Stomach (tissue), 4 donors: ENCODE measurements at regions not wholly inside any gene's neighbourhood (a gene's known extent, or its start where the extent isn't known, plus 50 kb on each side); places are given as distances from the start of the nearest gene placed in this dataset.

Source experiments
- POLR2A ChIP-seq, 4 donors: fragments of 450-650 bp; IDR thresholded peaks; one replicate each; pipeline ENCODE4 v1.6.1; 2016; ENCODE audit warnings: antibody characterized with exemption in 4 of 4, control low read depth in 2 of 4, mild to moderate bottlenecking in 1 of 4, moderate library complexity in 1 of 4
- TF ChIP-seq, protein P1 (sequence below), 7 experiments: fragments of 450-650 bp in 4 of 7; fragments of 200-600 bp in 3 of 7; sonication (generic) in 3 of 7; IDR thresholded peaks; one replicate each; pipeline ENCODE4 v1.5.1; 2016 to 2019; ENCODE audit warnings: antibody characterized with exemption in 7 of 7, control low read depth in 2 of 7, mild to moderate bottlenecking in 1 of 7

DNA sequence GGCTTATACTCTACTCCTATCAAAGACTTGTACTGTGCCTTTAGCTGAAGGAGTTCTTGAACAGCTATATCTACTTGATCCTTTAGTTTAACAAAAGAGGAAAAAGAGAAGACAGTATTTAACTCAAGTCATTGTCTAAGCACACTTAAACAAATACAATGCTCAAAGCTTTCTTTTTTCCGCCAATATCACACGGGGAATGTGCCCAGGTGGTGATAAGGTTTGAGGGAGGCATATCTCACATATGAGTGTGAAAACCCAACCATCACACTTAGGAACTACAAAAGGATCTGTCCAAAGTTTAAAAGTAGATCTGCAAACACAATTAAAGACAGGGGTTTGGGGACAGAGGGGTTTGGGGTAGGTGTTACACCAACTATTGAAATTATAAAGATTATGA is 59.0 kb upstream of the SLC30A10 start:
- no peak for TF ChIP-seq POLR2A (IDR thresholded peaks at IDR 0.05)
- TF ChIP-seq, protein P1, sequence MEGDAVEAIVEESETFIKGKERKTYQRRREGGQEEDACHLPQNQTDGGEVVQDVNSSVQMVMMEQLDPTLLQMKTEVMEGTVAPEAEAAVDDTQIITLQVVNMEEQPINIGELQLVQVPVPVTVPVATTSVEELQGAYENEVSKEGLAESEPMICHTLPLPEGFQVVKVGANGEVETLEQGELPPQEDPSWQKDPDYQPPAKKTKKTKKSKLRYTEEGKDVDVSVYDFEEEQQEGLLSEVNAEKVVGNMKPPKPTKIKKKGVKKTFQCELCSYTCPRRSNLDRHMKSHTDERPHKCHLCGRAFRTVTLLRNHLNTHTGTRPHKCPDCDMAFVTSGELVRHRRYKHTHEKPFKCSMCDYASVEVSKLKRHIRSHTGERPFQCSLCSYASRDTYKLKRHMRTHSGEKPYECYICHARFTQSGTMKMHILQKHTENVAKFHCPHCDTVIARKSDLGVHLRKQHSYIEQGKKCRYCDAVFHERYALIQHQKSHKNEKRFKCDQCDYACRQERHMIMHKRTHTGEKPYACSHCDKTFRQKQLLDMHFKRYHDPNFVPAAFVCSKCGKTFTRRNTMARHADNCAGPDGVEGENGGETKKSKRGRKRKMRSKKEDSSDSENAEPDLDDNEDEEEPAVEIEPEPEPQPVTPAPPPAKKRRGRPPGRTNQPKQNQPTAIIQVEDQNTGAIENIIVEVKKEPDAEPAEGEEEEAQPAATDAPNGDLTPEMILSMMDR (IDR thresholded peaks at IDR 0.05) = no peak
